HG02678 (cell line): ENCODE measurements at regions not wholly inside any gene's neighbourhood (a gene's known extent, or its start where the extent isn't known, plus 50 kb on each side); places are given as distances from the start of the nearest gene placed in this dataset.
"Not testable (repeated sequence)": the region's sequence is repeated elsewhere in the genome, so short reads cannot be mapped to it uniquely, and the experiment has no call there.

Experiments
- ATAC-seq: cut with Tn5 transposase; IDR thresholded peaks from one replicate; pipeline ENCODE4 v1.9.1; 2021; ENCODE audit warnings: mild to moderate bottlenecking, moderate library complexity; ENCODE audit not compliant: unreplicated experiment

DNA sequence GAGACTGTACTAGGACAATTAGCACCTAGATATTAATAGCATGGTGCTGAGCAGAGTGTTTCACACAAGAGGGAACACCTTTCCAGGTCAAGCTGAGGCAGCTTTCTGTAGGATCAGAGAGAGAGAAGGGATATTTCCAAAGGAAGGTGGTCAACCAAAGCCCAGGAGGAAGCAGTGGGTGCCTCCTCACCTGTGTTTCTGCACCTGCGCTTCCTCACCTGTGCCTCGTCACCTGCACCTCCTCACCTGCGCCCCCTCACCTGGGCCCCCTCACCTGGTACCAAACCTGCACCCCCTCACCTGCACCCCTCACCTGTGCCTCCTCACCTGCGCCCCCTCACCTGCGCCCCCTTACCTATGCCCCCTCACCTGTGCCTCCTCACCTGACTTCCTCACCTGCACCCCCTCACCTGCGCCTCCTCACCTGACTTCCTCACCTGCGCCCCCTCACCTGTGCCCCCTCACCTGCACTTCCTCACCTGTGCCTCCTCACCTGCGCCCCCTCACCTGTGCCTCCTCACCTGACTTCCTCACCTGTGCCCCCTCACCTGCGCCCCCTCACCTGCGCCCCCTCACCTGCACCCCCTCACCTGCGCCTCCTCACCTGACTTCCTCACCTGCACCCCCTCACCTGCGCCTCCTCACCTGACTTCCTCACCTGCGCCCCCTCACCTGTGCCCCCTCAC is 67.9 kb downstream of the TTLL2 start:
- no peak for ATAC-seq

DNA sequence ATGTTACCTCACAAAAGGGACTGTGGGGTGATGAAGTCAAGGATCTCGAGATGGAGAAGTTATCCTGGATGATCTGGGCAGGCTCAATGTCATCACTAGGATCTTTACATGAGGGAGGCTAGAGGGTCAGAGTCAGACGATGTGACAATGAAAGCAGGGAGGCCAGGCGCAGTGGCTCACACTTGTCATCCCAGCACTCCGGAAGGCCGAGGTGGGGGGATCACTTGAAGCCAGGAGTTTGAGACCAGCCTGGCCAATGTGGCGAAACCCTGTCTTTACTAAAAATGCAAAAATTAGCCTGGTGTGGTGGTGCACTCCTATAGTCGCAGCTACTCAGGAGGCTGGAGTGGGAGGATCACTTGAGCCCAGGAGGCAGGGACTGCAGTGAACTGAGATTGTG is 68.8 kb downstream of the TTLL2 start:
- no peak for ATAC-seq

DNA sequence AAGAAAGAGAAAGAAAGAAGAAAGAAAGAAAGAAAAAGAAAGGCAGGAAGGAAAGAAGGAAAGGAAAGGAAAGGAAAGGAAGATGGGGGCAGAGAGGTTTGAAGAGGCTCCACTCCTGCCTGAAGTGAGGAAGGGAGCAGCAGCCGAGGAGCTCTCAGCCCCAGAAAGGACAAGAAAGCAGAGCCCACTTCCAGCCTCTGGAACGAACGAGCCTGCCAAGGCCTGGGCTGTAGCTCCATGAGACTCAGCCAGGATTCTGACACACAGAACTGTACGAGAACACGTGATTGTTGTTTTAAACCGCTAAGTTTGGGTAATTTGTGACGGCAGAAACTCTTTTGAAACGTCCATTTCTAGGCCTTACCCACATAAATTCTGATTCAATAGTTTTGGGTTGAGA is 69.5 kb downstream of the TTLL2 start:
- no peak for ATAC-seq

DNA sequence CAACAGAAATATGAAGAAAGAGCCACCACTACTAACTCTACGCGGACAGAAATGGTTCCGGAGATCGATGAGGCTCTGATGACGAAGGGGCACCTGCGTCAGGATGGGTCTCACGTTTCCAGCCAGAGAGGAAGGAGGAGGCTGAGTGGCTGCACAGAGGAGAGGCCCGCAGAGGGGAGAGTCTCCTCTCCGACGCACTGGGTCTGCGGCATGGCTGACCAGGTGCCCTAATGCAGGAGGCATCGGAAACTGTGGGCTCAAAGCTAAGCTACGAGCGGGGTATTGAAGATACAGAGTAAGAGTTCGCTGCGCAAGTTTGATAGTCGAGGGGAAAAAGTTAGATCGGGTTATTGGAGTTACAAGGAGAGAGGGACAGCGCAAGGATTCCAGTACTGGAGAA is 69.9 kb downstream of the TTLL2 start:
- ATAC-seq, result no peak

DNA sequence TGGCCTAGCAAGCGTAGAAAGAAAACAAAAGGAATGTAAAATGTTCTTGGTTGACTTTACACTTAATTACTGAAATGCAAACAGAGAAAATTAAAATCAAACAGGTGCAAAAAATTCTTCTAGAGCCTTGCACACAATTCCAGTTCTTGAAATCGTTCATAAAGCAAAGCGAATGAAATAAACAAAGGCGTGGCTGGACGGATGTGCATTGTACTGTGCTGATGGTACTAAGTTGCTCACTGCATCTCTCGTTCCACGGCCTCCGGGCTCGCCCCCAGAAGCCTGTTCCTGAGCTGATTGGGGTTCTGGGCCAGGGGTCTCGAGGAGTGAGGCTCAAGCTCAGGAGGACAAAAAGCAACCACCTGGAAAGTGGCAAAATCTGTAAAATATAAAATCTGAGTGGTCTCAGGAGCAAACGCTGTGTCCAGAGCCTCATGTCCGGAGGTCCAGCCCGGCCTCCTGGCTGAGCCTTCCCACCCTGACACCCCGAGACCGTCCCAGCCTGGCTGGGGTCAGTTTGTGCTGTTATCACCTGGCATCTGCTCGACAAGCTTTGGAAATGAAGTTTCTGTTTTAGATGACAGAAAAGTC is 71.3 kb downstream of the TTLL2 start:
- no peak for ATAC-seq

DNA sequence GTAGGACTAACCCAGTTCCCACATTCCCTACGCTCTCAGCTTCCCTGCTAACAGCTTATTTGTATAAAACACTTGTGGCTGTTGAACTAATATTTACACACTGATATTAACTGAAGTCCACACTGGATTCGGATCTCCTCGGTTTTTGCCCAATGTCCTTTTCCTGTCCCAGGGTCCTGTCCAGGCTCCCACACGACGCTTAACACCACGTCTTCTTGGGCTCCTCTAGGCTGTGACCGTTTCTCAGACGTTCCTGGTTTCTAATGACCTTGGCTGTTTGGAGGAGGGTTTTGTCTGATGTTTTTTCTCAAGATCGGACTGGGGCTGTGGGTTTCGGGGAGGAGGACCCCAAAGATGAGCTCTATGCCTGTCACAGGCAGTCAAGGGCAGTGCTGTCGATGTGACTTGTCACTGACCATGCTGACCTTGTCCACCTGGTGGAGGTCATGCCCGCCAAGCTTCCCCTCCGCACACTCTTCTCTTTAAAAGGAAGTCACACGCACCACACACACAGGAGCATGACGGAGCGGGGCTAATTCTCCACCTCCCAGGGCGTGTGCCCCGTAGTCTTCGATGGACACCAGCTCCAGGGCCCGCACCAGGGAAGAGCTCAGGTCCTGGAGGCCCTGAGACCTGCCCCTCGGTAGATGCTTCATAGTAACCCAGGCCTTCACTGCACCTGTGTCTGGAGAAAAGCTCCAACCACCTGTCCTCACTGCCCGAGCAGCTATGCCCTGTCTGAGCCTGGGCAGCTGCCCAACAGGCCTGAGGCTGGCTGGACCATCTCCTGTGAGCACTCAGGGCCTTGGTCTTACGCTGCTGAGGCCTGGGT is 72.0 kb downstream of the TTLL2 start:
- ATAC-seq, result no peak

DNA sequence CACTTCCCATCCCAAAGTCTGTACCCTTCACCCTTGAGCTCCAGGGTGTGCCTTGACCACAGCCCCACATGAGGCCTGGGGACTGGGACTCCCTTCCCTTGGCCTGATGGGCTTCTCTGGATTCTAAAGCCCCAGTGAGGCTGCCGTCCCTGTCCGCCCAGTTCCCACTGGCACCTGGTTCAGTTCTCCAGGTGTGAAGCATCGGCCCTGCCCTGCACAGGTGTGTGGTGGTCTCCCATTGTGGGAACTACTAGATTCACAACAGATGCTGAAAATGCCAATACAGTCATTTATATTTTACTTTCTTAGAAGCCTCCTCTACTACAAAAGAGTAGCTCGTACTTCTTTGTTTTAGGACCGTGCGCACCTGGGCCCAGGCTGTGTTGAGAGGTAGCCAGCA is 72.8 kb downstream of the TTLL2 start:
- no peak for ATAC-seq

DNA sequence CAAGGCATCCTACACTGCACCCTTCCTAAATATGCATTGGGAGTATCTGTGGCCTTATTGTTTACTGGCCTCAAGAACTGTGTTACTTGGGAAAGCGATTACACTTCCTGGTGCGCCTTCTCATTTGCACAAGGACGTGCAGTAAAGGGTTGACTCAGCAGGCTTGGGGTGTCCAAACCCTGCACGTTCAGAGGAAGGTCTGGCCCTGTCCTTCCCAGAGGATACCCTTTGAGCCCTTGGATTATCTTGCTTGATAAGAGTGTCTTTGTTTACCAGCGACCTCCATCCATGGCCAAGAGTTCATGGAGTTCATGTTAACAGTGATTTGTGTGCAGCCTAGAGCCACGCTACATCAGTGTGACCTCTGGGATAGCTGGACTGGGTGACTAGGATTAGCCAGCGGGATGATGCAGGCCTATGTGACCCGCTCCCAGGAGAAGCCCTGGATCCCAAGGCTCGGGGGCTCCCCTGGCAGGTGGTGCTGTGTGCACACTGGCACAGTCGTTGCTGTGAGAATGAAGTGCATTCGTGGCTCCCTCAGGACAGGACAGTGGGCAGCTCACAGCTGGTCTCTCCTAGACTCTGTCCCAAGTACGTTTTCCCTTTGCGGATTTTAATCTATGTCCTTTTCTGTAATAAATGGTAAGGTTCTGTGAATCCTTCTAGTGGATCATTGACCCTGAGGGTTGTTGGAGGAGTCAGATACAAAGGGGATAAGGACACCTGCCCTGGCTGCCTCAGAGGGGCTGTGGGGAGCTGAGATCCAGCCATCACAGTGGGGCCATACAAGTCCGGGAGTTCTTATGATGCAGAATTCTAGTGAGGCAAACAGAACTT is 73.5 kb downstream of the TTLL2 start:
- ATAC-seq, result no peak

DNA sequence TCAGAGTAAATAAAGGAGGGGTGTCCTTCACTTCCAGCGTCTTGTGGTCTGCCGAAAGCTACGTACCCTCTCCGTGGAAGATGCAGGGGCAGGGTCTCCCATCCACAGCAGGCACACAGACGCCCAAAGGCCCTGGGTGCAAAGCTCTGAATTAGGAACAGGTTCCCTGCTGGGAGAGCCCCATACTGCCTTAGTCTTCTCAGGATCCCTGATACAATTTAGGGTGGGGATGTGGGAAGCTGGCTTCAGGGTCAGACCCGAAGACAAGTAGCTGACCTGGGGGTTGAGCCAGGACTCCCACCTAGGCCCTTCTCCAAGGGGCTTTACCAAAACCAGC is 74.1 kb downstream of the TTLL2 start:
- ATAC-seq, result no peak

DNA sequence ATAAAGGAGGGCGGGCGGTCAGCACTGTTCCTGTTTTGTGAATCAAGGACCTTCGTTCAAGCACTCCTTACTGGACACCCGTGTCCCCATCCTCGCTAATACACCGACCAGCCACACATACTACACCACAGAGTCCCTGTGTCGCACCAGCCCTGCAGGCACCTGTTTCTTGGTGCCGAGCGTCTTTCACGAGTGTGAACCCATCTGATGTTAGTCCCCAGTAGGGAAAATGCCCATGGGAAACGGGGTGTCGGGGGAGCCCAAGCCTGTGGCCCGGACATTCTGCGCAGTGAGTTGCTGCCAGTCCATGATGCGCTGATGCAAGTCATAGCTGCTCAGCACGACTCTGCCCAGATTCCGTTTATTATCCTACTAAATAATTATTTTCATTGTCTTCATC is 74.7 kb downstream of the TTLL2 start:
- no peak for ATAC-seq

DNA sequence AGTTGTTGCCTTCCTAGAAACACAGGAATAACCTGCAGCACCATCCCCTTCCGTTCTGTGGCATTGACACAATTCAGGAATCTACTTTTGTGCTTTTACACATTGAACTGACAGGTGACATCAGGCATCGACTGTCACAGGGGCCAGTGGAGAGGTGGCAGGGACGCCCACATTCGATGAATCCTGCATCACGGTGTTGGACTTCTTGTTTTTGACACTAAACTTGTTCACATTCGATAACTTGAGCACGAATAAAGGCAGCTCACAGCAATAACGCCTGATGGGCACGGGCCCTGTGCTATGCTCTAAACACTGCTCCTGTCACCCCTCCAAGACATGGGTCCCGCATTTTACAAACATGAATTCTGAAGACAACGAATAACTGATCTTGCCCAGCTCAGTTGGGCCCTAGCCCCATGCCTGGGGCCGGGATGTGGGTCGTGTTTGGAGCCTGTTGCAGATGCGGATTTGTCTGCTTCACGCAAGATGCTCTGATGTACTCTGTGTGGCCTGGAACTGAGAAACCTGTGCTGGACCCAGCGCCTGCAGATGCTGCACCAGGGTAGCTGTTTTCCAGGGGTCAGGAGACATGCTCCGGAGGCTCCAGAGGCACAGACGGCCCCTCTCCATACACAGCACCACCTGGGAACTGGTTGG is 75.7 kb downstream of the TTLL2 start:
- no peak for ATAC-seq

DNA sequence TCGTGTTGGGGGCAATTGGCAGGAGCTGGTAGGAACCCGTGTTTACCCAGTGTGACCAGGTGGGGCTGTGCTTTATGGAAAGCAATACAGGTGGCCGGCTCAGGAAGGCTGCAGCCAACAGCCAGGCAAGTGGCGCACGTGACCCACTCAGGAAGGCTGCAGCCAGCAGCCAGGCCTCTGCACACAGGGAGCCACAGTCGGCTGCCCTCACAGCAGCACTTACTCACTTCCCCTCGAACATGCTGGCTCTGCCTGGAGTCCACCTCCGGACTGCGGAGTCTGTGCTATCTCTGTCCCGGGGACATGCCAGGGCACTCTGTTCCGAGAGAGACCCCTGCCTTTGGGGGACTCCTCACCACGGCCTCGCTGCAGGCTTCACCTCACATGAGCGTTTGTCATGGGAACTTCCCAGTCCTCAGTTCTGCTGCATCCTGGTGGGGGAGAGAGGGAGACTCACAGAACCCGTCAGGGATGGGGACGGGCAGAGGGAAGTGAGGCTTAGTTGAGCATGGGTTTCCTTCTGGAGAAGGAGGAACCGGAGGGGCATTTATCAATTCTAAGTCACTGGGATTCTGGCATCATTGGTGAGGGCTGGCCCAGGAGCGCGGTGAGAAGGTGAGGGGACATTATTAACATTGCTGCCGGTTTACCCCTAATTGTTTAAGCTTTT is 76.8 kb downstream of the TTLL2 start:
- no peak for ATAC-seq

DNA sequence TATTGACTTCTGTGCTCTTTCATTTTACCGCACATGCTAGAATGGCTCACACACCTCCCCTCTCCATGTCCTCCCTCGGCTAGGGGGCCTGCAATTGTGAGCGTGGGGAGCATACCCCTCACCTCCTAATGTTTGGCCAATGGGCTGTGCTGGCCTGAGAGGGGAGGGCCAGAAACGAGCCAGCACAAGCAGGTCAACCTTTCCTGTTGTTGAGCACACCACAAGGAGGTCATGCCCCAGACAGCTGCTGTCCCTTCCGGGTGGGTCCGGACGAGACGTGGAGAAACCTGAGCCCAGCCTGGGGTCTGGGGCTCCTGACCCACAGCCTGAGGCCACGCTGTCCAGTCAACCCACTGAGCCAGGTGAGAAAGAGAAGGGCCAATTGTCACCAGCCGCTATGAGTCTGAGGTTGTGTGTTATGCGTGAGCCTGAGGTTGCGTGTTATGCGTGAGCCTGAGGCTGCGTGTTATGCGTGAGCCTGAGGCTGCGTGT is 77.4 kb downstream of the TTLL2 start:
- no peak for ATAC-seq

DNA sequence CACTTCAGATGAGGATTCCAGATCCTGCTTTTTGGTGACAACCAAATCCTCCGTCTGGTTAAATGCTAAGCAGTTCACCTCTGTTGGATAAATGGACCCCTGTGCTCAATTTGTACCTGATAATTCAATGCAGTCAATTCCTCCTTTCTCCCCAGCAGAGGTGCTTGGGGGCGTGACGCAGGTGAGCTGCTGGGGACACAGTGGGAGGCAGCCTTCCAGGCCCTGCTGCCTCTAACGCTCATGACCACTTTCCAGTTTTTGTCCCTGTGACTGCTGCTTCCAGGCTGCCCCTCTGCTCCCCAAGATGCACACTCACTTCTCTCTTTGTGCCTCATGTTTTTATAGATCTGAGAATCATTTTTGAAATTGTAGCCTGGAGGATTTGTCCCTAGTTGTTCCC is 78.5 kb downstream of the TTLL2 start:
- ATAC-seq, result no peak

DNA sequence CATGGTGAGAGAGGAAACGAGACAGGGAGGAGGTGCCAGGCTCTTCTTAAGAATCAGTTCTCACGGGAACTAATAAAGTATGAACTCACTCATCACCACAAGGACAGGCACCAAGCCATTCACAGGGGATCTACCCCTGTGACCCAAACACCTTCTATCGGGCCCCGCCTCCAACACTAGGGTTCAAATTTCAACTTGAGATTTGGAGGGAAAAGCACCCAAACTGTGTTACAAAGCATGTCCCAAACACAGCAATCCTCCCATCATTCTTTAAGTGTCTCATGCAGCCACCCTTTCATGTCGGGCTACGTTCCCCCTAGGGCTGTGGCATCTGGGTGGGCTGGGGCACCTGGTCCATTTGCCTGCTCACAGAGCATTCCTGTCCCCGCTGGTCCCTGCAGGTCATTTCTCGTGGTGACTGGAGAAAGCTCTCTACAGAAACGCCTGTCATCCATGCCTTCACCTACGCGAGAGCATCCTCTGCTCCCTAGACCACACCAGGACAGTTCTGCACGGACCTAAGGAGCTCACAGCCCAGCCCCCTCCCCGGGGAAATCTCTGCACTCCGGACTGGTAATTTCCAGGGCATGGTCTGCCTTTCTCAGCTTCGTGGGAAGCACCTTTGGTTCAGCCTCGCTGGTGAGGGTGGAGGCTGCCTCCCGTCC is 79.6 kb downstream of the TTLL2 start:
- no peak for ATAC-seq

DNA sequence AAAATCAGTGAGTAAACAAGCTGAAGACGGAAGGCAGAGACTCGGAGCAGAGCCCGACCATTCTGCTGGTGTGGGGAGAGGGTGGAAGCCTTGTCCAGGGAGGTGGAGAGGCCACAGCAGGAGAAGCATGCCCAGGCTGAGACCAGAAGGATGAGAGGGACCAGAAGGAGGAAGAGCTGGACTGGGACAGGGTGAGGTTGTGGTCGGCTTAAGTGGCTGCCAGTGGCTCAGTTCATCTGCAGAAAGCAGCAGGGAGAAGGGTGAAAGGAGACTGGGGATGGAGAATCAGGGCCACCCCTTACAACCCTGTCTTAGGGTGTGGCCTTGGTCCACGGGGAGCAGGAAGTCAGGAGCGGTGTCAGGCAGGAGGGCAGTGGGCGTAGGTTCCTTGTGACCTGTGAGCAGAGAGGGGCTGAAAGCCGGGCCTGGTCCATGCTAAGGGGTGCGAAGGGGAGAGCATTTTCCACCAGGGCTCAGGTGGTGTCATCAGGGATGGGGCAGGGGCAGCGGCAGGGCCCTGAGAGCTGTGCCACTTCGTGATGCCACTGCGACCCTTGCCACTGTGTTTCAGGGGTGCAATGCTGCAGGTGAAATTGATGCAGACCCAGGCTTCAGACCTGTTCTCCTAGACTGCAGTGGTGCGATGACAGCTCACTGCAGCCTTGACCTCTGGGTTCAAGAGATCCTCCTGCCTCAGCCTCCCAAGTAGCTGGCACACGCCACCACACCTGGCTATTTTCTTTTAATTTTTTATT is 81.1 kb downstream of the TTLL2 start:
- no peak for ATAC-seq

DNA sequence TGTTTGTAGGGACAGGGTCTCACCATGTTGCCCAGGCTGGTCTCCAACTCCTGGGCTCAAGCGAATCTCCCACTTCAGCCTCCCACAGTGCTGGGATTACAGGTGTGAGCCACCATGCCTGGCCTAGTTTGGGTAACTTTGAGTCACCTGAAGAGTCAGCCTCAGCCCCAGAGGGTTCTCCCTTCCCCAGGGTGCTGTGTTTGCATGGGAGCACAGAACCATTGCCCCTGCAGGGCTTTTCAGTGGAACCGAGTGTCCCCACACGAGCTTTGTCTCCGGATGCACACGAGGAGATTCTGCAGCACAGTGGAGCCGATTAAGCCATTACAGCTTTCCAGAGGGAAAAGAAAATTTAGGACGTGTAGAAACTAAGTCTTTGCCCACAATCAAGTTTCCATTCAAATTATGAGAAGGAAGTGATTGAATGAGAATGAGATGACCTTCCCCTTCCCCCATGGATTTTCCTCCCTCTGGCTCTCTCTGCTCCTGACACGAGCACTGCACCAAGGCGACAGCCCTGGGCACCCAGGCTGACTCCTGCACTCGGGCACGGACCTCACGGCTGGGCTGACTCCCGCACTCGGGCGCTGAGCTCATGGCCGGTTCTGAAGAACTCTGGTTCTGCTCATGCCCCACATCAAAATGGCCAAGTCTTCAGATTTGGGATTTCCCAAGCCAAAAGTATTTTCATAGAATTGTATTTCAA is 81.8 kb downstream of the TTLL2 start:
- not testable (repeated sequence) for ATAC-seq
